Stimulated activated CD4-positive, alpha-beta T cell treated with anti-CD3 and anti-CD28 coated beads, Interleukin-12 subunit alpha, Interleukin-12 subunit beta, amount 100 ng/mL, for 48 hours (primary cell): ENCODE measurements at regions not wholly inside any gene's neighbourhood (a gene's known extent, or its start where the extent isn't known, plus 50 kb on each side); places are given as distances from the start of the nearest gene placed in this dataset.
"Not testable (repeated sequence)": the region's sequence is repeated elsewhere in the genome, so short reads cannot be mapped to it uniquely, and the experiment has no call there.

Experiments used
- DNase-seq, 3 donors: peaks; one replicate each; pipeline ENCODE4 v3.0.0-alpha.2; 2020; ENCODE audit warnings: low read depth in 2 of 3, low spot score in 1 of 3

- DNase-seq = no peak
Measured at GRCh38 chr1:81547261-81547911, 253.3 kb upstream of the ADGRL2 start.

- no peak for DNase-seq
Measured at GRCh38 chr1:81545734-81546133, 255.0 kb upstream of the ADGRL2 start.

GRCh38 chr1:81543764-81544163, 257.0 kb upstream of the ADGRL2 start:
- DNase-seq = no peak

- no peak for DNase-seq
Measured at GRCh38 chr1:81542196-81542595, 258.5 kb upstream of the ADGRL2 start.

GRCh38 chr1:81540216-81540615, 260.5 kb upstream of the ADGRL2 start:
- DNase-seq = no peak

- no peak for DNase-seq
Measured at GRCh38 chr1:81529014-81529413, 271.7 kb upstream of the ADGRL2 start.

- DNase-seq = no peak
Measured at GRCh38 chr1:81525085-81525484, 275.6 kb upstream of the ADGRL2 start.

- no peak for DNase-seq
Measured at GRCh38 chr1:81519987-81520386, 280.7 kb upstream of the ADGRL2 start.

GRCh38 chr1:81517987-81518386, 282.7 kb upstream of the ADGRL2 start:
- DNase-seq = no peak

- no peak for DNase-seq
Measured at GRCh38 chr1:81513796-81514354, 286.9 kb upstream of the ADGRL2 start.

- DNase-seq = no peak
Measured at GRCh38 chr1:81512252-81513003, 288.3 kb upstream of the ADGRL2 start.

- no peak for DNase-seq
Measured at GRCh38 chr1:81511281-81511680, 289.5 kb upstream of the ADGRL2 start.

- no peak for DNase-seq
Measured at GRCh38 chr1:81510701-81511100, 290.0 kb upstream of the ADGRL2 start.

GRCh38 chr1:81509594-81509993, 291.1 kb upstream of the ADGRL2 start:
- no peak for DNase-seq

GRCh38 chr1:81506699-81507098, 294.0 kb upstream of the ADGRL2 start:
- DNase-seq = no peak

GRCh38 chr1:81505831-81506230, 294.9 kb upstream of the ADGRL2 start:
- DNase-seq = no peak

- DNase-seq = not testable (repeated sequence)
Measured at GRCh38 chr1:81504820-81505219, 295.9 kb upstream of the ADGRL2 start.

GRCh38 chr1:81502705-81503104, 298.0 kb upstream of the ADGRL2 start:
- not testable (repeated sequence) for DNase-seq

- not testable (repeated sequence) for DNase-seq
Measured at GRCh38 chr1:81501485-81501884, 299.2 kb upstream of the ADGRL2 start.

GRCh38 chr1:81499487-81499886, 301.2 kb upstream of the ADGRL2 start:
- DNase-seq = no peak

- no peak for DNase-seq
Measured at GRCh38 chr1:81498471-81499462, 302.0 kb upstream of the ADGRL2 start.
